ENCODE measurements at regions not wholly inside any gene's neighbourhood (a gene's known extent, or its start where the extent isn't known, plus 50 kb on each side); places are given as distances from the start of the nearest gene placed in this dataset.

DNA sequence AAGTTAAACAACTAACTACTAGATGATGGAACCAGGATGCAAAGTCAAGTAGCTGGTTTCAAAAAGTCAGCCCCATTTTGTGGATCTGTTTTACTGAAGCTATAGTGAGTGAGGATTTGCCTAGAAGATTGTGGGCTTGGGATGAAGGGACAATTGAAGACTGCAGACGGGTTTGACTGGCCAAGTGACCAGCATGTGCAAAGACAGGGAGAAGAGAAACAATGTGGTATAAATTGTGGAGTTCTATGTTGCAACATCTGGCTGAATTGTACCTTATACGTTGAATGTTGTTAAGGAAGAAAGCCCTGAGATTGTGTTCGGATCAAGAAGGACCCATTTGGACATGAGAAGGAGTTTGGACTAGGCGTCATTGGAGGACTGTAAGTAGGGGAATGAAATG, 101.8 kb downstream of the MAT2B start:
- Mint-ChIP-seq H3K27me3 (ENCODE audit: low read depth) (no peaks in the 10 kb centered on the region), H3K4me3 (no peak overlapping the region), H3K4me1 (ENCODE audit: low read depth) (no peaks in the 10 kb centered on the region), H3K9me3 (no peaks in the 10 kb centered on the region), H3K27ac (no peak overlapping the region), H3K36me3 (ENCODE audit: low read depth) (no peaks in the 10 kb centered on the region)
- no peak for DNase-seq (ENCODE audit: low spot score)

DNA sequence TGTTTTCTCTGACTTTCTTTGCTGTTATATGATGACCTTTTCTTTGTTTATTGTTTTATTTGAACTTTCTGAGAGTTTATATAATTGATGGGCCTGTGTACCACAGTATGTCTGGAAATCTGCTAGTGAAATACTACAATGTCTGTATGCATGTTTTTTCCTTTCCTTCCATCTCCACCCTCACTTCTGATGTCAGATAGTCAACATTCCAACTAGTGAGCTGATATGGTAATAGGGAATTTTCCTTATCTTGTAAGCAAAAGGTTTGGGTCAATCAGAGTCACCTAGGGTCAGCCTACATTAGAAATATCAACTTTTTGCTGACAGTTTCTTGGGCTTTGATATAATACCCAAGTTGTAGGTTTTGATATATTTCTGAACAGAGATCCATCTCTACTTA, 103.2 kb downstream of the MAT2B start:
- H3K27me3 Mint-ChIP-seq (ENCODE audit: low read depth), result no peaks in the 10 kb centered on the region
- H3K27ac Mint-ChIP-seq, result no peak overlapping the region
- no peaks in the 10 kb centered on the region for H3K9me3 Mint-ChIP-seq
- H3K4me3 Mint-ChIP-seq, result no peak overlapping the region
- no peak for DNase-seq (ENCODE audit: low spot score)
- H3K4me1 Mint-ChIP-seq (ENCODE audit: low read depth), result no peaks in the 10 kb centered on the region
- H3K36me3 Mint-ChIP-seq (ENCODE audit: low read depth), result no peaks in the 10 kb centered on the region

DNA sequence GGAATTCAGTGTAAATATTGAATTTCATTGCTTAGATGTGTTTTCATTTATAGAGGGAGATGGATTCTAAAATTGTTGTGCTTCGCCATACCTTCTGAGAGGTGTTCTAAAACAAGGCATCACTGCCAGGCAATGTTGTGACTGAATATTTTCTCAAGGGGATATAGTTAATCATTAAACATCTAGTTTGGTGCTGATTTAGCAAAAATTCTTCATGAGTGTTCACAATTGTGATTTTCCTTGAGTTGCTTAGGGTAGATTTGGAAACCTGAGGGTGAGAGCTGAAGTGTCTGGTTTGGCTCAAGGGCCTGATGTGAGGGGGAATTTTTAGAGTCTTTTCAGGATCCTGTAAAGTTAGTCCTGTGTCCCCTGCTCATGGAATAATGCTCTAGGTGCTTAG, 104.5 kb downstream of the MAT2B start:
- DNase-seq (ENCODE audit: low spot score), result no peak
- Mint-ChIP-seq H3K4me3 (no peak overlapping the region), H3K27me3 (ENCODE audit: low read depth) (no peaks in the 10 kb centered on the region), H3K4me1 (ENCODE audit: low read depth) (no peaks in the 10 kb centered on the region), H3K9me3 (no peaks in the 10 kb centered on the region), H3K36me3 (ENCODE audit: low read depth) (no peaks in the 10 kb centered on the region), H3K27ac (no peak overlapping the region)

DNA sequence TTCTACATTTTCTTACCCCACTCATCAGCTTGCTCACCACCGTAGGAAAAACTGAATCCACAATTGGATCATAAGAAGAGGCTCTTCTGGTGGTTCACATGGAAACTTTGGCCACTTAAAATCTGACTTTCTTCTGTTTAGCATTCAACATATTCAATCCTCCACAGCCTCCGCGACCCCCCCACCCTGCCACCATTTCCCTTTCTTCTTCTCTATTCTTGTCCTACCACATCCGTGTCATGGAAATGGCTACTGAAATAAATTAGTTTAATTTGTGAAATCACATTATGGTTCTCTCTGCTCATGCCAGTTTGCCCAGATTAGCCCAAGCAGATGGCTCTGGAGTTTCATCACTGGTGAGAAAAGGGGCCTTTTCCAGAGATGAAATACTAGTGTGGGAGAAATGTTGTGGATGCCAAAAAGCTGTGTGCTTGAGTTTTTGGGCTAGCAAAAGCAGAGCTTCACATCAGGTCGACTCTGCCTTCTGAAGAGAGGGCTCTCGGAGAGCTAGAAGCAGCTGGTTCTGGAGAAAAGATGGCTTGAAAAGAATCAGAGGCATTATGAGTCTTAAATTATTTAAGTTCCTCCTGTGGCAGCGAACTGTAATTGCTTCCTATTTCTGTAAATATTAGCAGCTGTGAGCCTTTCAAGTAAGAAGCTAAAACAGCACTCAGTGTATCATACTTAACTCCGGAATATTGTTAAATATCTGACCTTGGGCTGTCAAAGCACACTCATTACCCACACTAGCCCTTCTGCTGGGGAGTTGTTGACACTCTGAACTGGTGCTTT, 107.1 kb downstream of the MAT2B start:
- no peak overlapping the region for H3K4me3 Mint-ChIP-seq
- no peak for DNase-seq (ENCODE audit: low spot score)
- H3K36me3 Mint-ChIP-seq (ENCODE audit: low read depth), result no peaks in the 10 kb centered on the region
- no peaks in the 10 kb centered on the region for H3K27me3 Mint-ChIP-seq (ENCODE audit: low read depth)
- no peak overlapping the region for H3K27ac Mint-ChIP-seq
- no peaks in the 10 kb centered on the region for H3K4me1 Mint-ChIP-seq (ENCODE audit: low read depth)
- H3K9me3 Mint-ChIP-seq, result no peaks in the 10 kb centered on the region

DNA sequence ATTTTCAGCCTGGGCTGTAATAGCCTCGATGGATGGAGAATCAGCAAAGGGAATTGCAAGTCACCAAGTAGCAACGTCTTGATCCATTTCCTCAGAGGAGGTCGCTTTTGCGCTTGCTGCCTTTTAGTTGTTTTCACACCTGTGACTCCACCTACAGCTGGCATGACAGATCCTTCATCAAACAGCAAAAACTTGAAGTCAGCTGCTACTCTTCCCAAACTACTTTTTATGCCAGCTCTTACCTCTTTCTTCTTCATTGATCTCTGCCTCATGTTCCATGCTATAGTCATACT, 107.7 kb downstream of the MAT2B start:
- Mint-ChIP-seq H3K27me3 (ENCODE audit: low read depth) (no peaks in the 10 kb centered on the region), H3K27ac (no peak overlapping the region), H3K36me3 (ENCODE audit: low read depth) (no peaks in the 10 kb centered on the region), H3K9me3 (no peaks in the 10 kb centered on the region), H3K4me1 (ENCODE audit: low read depth) (no peaks in the 10 kb centered on the region), H3K4me3 (no peak overlapping the region)
- no peak for DNase-seq (ENCODE audit: low spot score)

DNA sequence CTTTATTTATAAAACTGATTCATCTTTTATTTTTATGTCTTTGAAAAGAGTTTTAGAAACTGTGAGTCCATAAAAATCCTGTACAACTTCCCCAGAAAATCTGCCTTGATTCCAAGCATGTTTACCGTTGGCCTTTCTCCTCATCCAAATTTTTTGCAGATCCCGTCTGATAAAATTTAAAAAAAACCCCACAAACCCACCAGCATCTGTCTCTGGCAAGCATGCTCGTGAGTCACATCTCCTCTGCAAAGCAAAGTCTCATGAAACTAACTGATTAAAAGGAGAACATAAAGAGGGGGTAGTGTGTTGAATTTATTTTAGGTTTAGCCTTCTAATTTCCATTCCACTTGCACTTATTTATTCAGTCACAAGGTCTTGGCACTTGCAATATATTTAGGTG, 109.4 kb downstream of the MAT2B start:
- no peaks in the 10 kb centered on the region for H3K36me3 Mint-ChIP-seq (ENCODE audit: low read depth)
- no peak overlapping the region for H3K27ac Mint-ChIP-seq
- DNase-seq (ENCODE audit: low spot score), result no peak
- H3K4me1 Mint-ChIP-seq (ENCODE audit: low read depth), result no peaks in the 10 kb centered on the region
- no peaks in the 10 kb centered on the region for H3K9me3 Mint-ChIP-seq
- no peak overlapping the region for H3K4me3 Mint-ChIP-seq
- no peaks in the 10 kb centered on the region for H3K27me3 Mint-ChIP-seq (ENCODE audit: low read depth)

DNA sequence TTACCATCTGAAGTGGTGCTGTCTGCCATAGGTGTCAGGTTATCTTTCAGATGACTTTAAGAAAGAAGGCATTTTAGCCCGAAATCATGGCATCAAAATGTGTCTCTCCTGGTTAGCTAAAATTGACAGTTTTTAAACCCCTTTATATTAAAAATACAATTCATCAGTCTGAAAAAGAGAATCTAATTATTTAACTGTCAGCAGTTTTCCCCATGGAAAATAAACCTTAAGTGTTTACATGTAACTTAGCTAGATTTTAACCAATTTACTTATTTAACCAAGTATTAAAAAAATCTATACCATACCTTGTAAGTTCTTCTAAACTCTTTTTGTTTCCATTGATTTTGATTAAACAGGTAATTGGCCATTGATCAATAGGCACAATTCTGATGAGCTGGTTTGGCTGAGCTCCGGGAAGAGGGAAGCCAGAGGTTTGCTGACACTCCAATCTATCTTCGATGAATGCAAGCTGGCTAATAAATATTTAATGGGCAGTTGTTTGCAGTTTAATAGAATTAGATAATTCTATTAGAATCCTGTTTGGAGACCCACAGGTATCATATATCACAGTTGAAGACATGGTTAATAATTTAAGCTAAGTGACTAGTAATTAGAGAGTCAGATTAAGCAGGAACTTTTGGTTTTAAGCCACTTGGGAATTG, 114.0 kb downstream of the MAT2B start:
- no peak for DNase-seq (ENCODE audit: low spot score)
- H3K27ac Mint-ChIP-seq, result no peak overlapping the region
- H3K36me3 Mint-ChIP-seq (ENCODE audit: low read depth), result no peaks in the 10 kb centered on the region
- no peaks in the 10 kb centered on the region for H3K4me1 Mint-ChIP-seq (ENCODE audit: low read depth)
- no peak overlapping the region for H3K4me3 Mint-ChIP-seq
- H3K9me3 Mint-ChIP-seq, result no peaks in the 10 kb centered on the region
- no peaks in the 10 kb centered on the region for H3K27me3 Mint-ChIP-seq (ENCODE audit: low read depth)

DNA sequence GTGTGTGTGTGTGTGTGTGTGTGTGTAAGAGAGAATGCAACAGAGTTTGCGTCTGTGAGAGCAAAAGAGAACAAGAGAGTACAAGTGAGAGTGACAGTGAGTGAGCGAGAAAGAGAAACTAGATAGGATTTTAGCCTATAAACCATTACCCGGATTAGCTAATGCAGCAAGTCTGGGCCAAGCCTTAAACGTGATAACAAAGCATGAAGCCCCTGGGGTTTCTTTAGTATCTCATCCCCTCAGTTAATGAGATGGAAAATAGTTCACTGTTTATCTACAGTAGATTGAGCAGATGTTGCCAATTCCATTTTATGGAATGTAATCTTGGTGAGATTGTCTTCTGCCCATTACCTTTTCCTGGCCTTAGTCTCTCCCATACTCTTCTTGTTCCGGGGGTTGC, 114.5 kb downstream of the MAT2B start:
- Mint-ChIP-seq H3K4me1 (ENCODE audit: low read depth) (no peaks in the 10 kb centered on the region), H3K27ac (no peak overlapping the region), H3K36me3 (ENCODE audit: low read depth) (no peaks in the 10 kb centered on the region), H3K27me3 (ENCODE audit: low read depth) (no peaks in the 10 kb centered on the region), H3K4me3 (no peak overlapping the region), H3K9me3 (no peaks in the 10 kb centered on the region)
- no peak for DNase-seq (ENCODE audit: low spot score)

DNA sequence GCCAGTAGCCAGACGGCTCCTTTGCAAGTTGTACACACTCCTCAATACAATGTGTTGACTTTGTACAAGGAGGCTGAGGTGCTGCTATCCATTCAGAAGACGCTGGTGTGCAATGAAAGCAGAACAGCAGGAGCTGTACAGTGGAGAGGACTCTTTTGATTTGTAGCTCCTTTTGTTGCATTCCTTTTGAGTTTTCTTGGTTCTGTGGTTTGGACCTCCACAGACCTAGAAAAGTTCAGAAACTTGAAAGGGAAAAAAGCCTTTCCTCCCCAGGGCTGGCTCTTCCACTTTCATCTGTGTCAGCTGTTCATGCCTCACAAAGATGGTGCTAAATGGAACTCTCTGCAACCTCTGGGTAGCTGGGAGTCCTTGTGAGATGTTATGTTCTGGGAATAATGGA, 117.4 kb downstream of the MAT2B start:
- no peak overlapping the region for H3K27ac Mint-ChIP-seq
- H3K4me3 Mint-ChIP-seq, result no peak overlapping the region
- H3K4me1 Mint-ChIP-seq (ENCODE audit: low read depth), result no peaks in the 10 kb centered on the region
- H3K27me3 Mint-ChIP-seq (ENCODE audit: low read depth), result no peaks in the 10 kb centered on the region
- no peaks in the 10 kb centered on the region for H3K36me3 Mint-ChIP-seq (ENCODE audit: low read depth)
- no peaks in the 10 kb centered on the region for H3K9me3 Mint-ChIP-seq
- DNase-seq (ENCODE audit: low spot score), result no peak

DNA sequence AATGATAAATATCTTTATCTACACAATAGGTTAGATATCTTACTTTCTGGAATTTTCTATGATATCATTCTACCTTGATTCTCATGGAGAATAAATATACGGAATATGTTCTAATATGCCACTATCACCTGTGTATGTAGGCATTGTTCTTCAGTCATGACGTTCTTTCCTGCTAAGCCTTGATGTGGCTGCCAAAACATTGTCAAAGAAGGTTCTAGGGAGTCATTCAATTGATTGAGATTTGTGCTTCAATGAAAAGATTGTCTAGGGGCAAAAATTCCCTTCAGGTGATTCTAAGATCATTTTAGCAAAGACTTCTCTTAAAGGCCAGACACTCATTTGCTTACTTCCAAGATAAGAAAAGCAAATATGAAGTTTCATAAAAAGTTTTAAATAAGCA, 118.1 kb downstream of the MAT2B start:
- no peak for DNase-seq (ENCODE audit: low spot score)
- H3K27me3 Mint-ChIP-seq (ENCODE audit: low read depth), result no peaks in the 10 kb centered on the region

DNA sequence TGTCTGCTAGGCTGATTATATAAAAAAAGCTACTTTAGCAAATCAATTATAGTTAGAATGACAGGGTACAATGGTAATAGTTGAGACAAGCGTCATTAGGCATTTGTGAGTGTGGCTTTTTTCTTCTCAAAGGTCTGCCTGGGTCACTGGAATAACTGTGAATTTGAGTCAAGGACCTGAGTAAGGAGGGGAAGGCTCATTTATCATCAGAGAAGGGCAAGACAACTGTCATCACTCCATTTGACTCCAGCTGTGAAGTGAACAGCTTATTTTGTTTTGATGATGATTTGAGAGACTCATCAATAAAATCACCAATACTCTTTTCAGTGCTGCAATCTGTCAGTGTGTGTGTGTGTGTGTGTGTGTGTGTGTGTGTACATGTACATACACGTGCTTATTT, 118.6 kb downstream of the MAT2B start:
- Mint-ChIP-seq H3K4me1 (ENCODE audit: low read depth) (no peaks in the 10 kb centered on the region), H3K4me3 (no peak overlapping the region), H3K36me3 (ENCODE audit: low read depth) (no peaks in the 10 kb centered on the region), H3K9me3 (no peaks in the 10 kb centered on the region), H3K27ac (no peak overlapping the region), H3K27me3 (ENCODE audit: low read depth) (no peaks in the 10 kb centered on the region)
- no peak for DNase-seq (ENCODE audit: low spot score)

More for the DNA sequence above, 118.1 kb downstream of the MAT2B start:
- H3K4me1 Mint-ChIP-seq (ENCODE audit: low read depth), result no peaks in the 10 kb centered on the region
- H3K36me3 Mint-ChIP-seq (ENCODE audit: low read depth), result no peaks in the 10 kb centered on the region
- no peak overlapping the region for H3K27ac Mint-ChIP-seq
- H3K9me3 Mint-ChIP-seq, result no peaks in the 10 kb centered on the region
- no peak overlapping the region for H3K4me3 Mint-ChIP-seq

DNA sequence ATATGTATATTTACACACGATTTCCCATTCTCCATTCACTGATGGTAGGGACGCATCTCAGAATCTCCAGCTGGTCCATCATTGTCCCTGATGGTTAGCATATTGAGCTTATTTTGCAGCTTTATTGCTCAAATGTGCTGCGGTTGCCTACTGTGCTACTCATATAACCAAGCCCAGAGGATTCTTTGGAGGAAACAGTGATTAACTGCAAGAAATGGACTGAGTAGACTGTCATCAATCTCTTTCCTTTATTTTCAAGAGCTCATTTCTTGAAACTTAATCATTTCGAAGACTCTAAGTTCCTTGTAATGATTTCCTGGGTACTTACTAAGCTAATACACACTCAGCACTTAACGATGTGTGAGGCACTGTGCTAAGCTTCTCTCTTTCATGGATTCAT, 119.0 kb downstream of the MAT2B start:
- H3K36me3 Mint-ChIP-seq (ENCODE audit: low read depth), result no peaks in the 10 kb centered on the region
- no peak overlapping the region for H3K4me3 Mint-ChIP-seq
- DNase-seq (ENCODE audit: low spot score), result no peak
- H3K27ac Mint-ChIP-seq, result no peak overlapping the region
- no peaks in the 10 kb centered on the region for H3K4me1 Mint-ChIP-seq (ENCODE audit: low read depth)
- H3K27me3 Mint-ChIP-seq (ENCODE audit: low read depth), result no peaks in the 10 kb centered on the region
- H3K9me3 Mint-ChIP-seq, result no peaks in the 10 kb centered on the region

DNA sequence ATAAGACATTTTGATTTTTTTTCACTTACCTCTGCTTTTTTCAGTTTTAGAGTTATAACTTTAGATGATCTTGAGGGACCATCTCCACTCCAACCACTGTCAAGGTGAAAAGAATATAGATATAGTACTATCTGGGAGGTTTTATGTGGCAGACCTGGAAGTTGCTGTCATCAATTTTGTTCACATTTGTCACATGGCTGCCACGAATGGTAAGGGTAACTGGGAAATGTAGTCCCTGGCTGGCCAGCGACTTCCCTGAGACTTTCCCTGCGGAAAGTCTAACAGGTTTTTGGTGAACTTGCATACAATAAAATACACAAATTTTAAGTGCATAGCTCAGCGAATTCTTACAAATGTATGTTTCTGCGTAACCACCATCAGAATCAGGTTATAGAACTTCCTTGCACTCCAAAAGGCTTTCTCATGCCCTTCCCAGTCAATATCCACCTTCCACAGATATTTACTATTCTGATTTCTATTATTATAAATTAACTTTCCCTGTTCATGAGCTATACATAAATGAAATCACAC, 121.5 kb downstream of the MAT2B start:
- DNase-seq (ENCODE audit: low spot score), result no peak

DNA sequence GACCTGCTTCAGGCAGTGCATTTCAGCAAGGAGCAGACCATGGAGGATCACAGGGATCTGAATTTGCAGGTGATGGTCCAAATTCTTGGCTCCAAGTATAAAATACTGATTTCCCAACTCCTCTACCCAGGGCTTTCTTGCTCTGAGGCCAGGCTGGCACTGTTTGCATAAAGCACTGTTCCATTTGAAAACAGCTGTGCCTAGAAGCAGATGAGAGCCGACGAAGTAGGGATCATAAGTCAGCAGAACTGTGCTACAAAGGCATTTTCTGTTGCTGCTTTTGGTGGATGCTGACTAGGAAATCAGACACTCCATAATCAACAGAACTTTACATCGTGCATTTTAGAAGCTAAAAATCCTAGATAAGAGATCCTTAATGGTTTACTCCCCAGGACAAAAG, 126.4 kb downstream of the MAT2B start:
- Mint-ChIP-seq H3K4me3 (no peak overlapping the region), H3K4me1 (ENCODE audit: low read depth) (no peaks in the 10 kb centered on the region), H3K27me3 (ENCODE audit: low read depth) (no peaks in the 10 kb centered on the region), H3K27ac (no peak overlapping the region), H3K36me3 (ENCODE audit: low read depth) (no peaks in the 10 kb centered on the region), H3K9me3 (no peaks in the 10 kb centered on the region)
- no peak for DNase-seq (ENCODE audit: low spot score)

More for the DNA sequence above, 121.5 kb downstream of the MAT2B start:
- H3K4me1 Mint-ChIP-seq (ENCODE audit: low read depth), result no peaks in the 10 kb centered on the region
- H3K4me3 Mint-ChIP-seq, result no peak overlapping the region
- H3K9me3 Mint-ChIP-seq, result no peaks in the 10 kb centered on the region
- H3K36me3 Mint-ChIP-seq (ENCODE audit: low read depth), result no peaks in the 10 kb centered on the region
- no peaks in the 10 kb centered on the region for H3K27me3 Mint-ChIP-seq (ENCODE audit: low read depth)
- no peak overlapping the region for H3K27ac Mint-ChIP-seq
